HAP-1 (cell line): ENCODE measurements at regions not wholly inside any gene's neighbourhood (a gene's known extent, or its start where the extent isn't known, plus 50 kb on each side); places are given as distances from the start of the nearest gene placed in this dataset.

Experiments used
- DNase-seq, 2 experiments: peaks; one replicate each; pipeline ENCODE4 v3.0.0-alpha.2; 2016 to 2020; ENCODE audit warnings: low spot score in 2 of 2
- H3K27me3 ChIP-seq: fragments of 250-450 bp; sonication (Bioruptor Pico); 2 replicates; pipeline ENCODE4 v1.5.1; 2020; ENCODE audit warnings: low read depth, mild to moderate bottlenecking, moderate library complexity
- H3K36me3 ChIP-seq: fragments of 250-450 bp; sonication (Bioruptor Pico); replicated peaks from 2 replicates; pipeline ENCODE4 v1.5.1; 2020; ENCODE audit warnings: mild to moderate bottlenecking
- H3K4me1 ChIP-seq: fragments of 250-450 bp; sonication (Bioruptor Pico); 2 replicates; pipeline ENCODE4 v1.5.1; 2020; ENCODE audit warnings: mild to moderate bottlenecking
- H3K4me3 ChIP-seq: fragments of 250-450 bp; sonication (Bioruptor Pico); 2 replicates; pipeline ENCODE4 v1.5.1; 2020; ENCODE audit warnings: mild to moderate bottlenecking, moderate library complexity
- H3K9me3 ChIP-seq: fragments of 250-450 bp; sonication (Bioruptor Pico); 2 replicates; pipeline ENCODE4 v1.5.1; 2020; ENCODE audit warnings: mild to moderate bottlenecking, moderate library complexity
- in situ Hi-C: fragments of 300-500 bp; cut with MboI; formaldehyde crosslinking; loops from 3 replicates; pipeline ENCODE4 v1.14.3; 2020; ENCODE audit warnings: low sequenced_read_pairs, inconsistent platforms, mixed read lengths

DNA sequence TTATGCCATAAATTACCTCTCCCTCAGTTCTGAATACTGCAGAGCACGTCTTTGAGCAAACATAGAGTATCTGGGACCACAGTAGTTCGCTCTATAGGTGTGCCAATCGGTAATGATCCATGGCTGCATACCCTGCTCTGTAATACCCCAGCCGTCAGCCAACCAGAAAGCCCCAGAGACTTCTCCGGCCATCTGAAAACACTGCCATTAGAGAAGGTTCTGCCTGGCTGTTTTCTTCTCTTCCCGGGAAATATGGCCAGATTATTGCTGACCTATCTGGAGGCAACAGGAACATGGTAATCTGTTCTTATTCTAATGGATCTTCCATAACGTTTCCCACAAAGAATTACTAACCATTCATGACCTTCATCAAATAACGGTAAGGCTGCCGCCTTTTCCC is 139.9 kb downstream of the RPS12 start:
- Histone ChIP-seq H3K36me3 (no peaks in the 10 kb centered on the region), H3K4me1 (no peaks in the 10 kb centered on the region), H3K4me3 (no peak overlapping the region), H3K27me3 (no peaks in the 10 kb centered on the region), H3K9me3 (no peaks in the 10 kb centered on the region)
- DNase-seq, result no peak
- in situ Hi-C loops, result no loop called here

DNA sequence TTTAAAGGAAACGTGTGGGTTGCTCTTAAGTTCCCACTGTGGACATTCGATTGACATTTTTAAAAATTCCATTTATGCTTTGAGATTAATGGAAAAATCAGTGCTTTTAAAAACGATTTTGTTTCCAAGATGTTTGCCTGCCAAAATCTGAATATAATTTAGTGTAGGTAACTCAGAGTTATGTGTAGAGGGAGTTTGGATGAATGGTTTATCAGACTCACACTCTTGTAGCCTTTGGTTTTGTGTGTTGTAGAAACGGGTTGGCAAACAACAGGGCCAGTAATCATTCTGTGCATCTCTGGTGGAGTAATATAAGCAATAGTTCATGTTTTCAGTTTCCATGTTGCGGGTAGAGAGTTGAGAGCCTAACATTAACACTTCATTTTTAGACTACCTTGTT is 140.6 kb downstream of the RPS12 start:
- Histone ChIP-seq H3K9me3 (no peaks in the 10 kb centered on the region), H3K27me3 (no peaks in the 10 kb centered on the region), H3K4me1 (no peaks in the 10 kb centered on the region; the same call in 1 of the 2 replicates), H3K4me3 (no peak overlapping the region), H3K36me3 (no peaks in the 10 kb centered on the region)
- no peak for DNase-seq
- in situ Hi-C loops, result no loop called here

DNA sequence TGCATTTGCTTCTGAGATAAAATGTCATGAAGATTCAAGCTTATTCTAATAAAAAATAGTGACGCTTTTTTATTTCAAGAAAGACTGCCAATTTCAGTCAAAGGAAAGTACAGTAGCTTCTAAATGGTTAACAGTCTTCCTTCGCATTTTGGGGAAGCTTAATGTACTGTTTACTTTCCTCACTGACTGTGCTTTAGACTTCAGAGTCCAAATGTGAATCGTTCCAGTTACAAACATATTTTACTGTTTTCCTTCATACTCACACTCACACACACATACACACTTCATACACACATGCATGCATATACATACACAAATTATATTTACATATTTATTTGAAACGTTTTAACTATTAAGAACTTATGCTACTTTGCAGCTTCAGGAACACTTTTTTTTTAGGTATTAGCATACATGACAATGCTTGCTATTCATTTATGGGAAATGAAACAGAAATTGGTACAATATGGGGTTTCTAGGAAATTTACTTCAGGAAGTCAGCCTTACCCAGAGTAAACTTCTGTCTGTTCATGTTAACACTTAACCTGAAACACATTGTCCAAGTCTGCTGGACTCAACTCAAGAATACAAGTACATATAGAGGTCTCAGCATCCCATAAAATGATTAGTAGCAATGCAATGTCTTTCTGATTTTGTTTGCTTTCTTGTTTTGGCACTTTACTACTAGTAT is 145.4 kb downstream of the RPS12 start:
- DNase-seq, result no peak
- Histone ChIP-seq H3K36me3 (no peaks in the 10 kb centered on the region), H3K4me3 (no peak overlapping the region), H3K9me3 (no peaks in the 10 kb centered on the region), H3K4me1 (no peaks in the 10 kb centered on the region; the same call in 1 of the 2 replicates), H3K27me3 (no peaks in the 10 kb centered on the region)
- in situ Hi-C loops, result loop anchor here (10.0 kb wide), 1 partner anchor 595 kb away; no protein-coding TSS in a partner anchor

DNA sequence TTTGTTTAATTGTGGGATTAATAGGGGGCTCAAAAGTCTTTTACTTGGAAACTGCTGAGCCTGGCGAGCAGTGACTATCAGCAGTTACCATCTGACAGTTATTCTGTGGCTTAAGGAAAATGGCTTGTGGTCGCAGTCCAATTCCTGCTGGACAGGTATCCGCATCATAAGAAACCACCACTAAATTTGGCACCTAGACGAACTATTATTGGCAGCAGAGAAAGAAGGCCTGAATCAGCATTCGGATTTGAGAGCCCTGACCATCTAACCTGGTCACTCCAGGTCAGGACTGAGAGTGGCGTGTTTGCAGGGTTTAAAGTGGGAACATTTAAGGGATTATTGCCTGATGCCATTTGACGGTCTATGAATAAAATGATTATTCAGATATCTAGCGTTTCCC is 146.4 kb downstream of the RPS12 start:
- H3K4me1 ChIP-seq, result no peaks in the 10 kb centered on the region; the same call in 1 of the 2 replicates
- in situ Hi-C loops, result loop anchor here (10.0 kb wide), 1 partner anchor 594 kb away; no protein-coding TSS in a partner anchor

DNA sequence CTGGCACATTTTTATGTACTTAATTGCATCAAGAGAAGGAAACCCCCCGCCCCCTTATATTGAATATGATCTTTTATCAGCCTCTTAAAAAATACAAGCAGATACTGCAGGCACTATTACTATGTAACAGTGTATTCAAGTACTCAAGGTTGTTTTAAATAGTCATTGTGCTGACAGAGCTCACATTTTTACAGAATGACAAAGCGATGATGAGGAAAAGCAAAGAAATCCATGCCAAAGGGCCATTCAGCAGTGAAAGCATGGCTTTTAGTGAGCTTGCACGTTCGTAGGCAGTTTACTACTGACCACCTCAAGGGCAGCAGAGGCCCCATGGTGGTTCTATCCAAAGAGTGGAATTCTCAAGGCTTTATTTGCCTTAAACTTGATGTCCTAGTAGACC is 146.8 kb downstream of the RPS12 start:
- Histone ChIP-seq H3K4me3 (no peak overlapping the region), H3K4me1 (no peaks in the 10 kb centered on the region; the same call in 1 of the 2 replicates), H3K36me3 (no peaks in the 10 kb centered on the region), H3K27me3 (no peaks in the 10 kb centered on the region), H3K9me3 (no peaks in the 10 kb centered on the region)
- DNase-seq, result no peak
- in situ Hi-C loops, result loop anchor here (10.0 kb wide), 1 partner anchor 594 kb away; no protein-coding TSS in a partner anchor

More for the DNA sequence above, 146.4 kb downstream of the RPS12 start:
- Histone ChIP-seq H3K9me3 (no peaks in the 10 kb centered on the region), H3K4me3 (no peak overlapping the region), H3K36me3 (no peaks in the 10 kb centered on the region), H3K27me3 (no peaks in the 10 kb centered on the region)
- DNase-seq, result no peak

DNA sequence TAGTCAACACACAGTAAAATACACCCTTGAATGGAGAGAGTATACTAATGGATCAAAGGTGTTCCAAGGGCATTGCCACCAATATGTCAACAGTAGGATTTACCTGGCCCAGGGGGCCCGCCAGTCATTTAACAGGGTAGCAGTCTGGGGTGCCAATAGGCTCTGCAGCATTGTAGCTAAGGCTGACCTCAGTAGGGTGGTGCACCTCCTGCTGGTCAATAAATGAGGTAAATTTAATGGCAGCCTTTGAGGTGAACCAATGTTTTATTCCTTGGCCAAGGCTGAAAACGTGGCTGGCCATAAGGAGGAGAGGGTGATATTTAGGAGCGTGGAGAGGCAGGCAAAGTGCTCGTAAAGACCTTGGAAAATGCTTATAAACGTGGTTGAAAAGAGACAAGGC is 147.2 kb downstream of the RPS12 start:
- H3K4me1 ChIP-seq, result no peaks in the 10 kb centered on the region; the same call in 1 of the 2 replicates
- no peaks in the 10 kb centered on the region for H3K9me3 ChIP-seq
- no peaks in the 10 kb centered on the region for H3K27me3 ChIP-seq
- in situ Hi-C loops, result loop anchor here (10.0 kb wide), 1 partner anchor 593 kb away; no protein-coding TSS in a partner anchor
- DNase-seq, result no peak
- no peaks in the 10 kb centered on the region for H3K36me3 ChIP-seq
- no peak overlapping the region for H3K4me3 ChIP-seq

DNA sequence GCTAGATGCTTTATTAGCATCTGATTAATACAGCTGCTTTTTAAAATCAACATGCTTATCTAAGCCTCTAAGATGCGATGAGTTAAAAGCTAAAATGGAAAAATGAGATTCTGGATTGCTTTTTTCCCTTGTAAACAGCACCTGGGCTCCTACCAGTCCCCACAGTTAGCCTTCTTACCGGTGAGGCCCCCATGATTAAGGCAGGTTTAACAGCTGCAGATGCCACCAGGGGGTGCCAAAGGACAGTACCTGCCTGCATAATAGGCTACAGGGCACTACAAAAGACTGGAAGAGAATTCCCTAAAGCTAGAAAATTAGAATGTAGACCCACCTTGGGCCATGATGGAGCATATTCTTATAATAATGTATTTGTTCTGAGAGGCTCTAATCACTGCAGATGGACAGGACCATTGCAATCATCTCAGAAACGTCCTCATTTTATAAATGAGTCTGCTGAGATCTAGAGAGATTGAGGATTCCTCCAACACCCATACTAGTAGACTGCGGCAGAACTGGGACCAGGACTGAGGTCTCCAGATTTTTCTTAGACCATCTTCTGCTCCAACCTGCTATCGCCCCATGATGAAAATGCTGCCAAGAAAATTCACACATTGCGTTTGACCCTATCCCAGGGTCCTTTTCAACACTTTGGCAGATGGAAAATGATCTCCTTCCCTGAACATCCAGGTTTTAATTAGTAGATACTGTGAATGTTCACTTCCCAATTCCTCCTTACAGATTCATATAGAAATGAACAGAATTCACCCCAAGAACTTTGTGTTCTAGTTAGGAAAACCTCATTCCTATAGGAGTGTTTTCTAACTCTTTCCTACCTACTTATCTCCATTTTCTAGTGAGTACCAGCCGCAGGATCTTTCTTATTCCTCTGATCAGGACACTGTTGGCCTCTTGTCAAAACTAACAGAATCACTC is 148.8 kb downstream of the RPS12 start:
- Histone ChIP-seq H3K27me3 (no peaks in the 10 kb centered on the region), H3K4me3 (no peak overlapping the region), H3K4me1 (peaks cover 11% of the 10 kb centered on the region), H3K36me3 (no peaks in the 10 kb centered on the region), H3K9me3 (no peaks in the 10 kb centered on the region)
- in situ Hi-C loops, result loop anchor here (10.0 kb wide), 1 partner anchor 592 kb away; no protein-coding TSS in a partner anchor
- peak; percentile 74 to 91 for DNase-seq

DNA sequence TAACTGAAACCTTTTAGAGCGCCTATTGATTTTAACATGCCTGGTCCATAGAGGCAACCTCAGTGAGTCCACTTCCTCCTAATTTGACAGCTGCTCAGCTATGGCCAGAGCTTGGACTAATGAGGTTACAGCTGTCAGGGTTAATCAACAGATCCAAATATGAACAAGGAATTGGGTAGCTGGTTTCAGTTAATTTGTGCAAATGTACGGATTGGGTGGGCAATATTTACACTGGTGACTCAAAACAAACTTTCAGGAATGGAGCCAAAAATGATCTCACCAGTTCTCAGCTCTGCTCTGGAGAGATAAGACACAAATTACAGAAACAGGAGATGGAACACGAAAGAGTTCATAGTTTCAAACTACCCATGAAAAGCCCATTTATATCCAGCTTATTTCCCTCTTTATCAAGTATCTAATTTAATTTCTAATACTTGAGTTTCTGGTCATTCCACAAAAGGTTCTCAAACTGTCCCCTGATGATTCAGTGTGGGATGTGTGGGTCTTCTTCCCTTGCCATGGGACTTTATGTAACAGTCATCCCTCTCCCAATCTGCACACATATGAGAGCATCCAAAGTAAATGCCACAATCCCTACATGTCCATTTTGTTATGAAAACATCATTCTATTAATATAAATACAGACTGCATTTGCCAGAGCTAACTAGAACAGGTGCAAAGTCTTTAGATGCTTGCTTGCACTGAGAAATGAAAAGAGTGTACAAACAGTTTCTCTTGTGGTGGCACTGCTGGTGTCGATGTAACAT is 149.9 kb downstream of the RPS12 start:
- DNase-seq, result no peak
- no peaks in the 10 kb centered on the region for H3K36me3 ChIP-seq
- in situ Hi-C loops, result loop anchor here (10.0 kb wide), 1 partner anchor 591 kb away; no protein-coding TSS in a partner anchor
- H3K27me3 ChIP-seq, result no peaks in the 10 kb centered on the region
- peaks cover 21% of the 10 kb centered on the region for H3K4me1 ChIP-seq
- H3K9me3 ChIP-seq, result no peaks in the 10 kb centered on the region
- no peak overlapping the region for H3K4me3 ChIP-seq

DNA sequence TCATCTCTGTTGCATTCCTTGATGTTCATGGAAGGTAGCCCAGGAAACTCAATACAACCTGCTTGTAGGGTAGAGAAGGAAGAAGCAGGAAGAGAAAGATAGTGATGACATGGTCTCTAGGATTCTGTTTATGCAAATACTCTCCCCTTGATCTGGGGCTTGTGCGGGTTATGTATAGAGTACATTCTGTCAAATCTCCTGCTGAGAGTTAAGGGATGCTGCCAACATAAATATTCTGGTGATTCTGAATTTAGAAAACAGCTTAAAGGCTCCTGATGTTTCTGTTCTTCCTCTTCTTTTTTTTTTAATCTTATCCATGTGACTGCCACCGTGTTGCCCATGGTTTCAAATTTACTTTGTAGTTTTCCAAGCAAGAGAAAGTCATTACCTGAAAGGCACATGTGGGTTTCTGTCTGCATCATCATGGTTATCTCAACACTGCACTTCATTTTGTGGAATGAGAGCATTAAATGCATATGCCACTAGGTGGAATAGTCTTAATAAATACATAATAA is 150.6 kb downstream of the RPS12 start:
- Histone ChIP-seq H3K9me3 (no peaks in the 10 kb centered on the region), H3K4me3 (no peak overlapping the region), H3K4me1 (peaks cover 27% of the 10 kb centered on the region), H3K36me3 (no peaks in the 10 kb centered on the region), H3K27me3 (no peaks in the 10 kb centered on the region)
- no peak for DNase-seq
- in situ Hi-C loops, result loop anchor here (10.0 kb wide), 1 partner anchor 590 kb away; no protein-coding TSS in a partner anchor

DNA sequence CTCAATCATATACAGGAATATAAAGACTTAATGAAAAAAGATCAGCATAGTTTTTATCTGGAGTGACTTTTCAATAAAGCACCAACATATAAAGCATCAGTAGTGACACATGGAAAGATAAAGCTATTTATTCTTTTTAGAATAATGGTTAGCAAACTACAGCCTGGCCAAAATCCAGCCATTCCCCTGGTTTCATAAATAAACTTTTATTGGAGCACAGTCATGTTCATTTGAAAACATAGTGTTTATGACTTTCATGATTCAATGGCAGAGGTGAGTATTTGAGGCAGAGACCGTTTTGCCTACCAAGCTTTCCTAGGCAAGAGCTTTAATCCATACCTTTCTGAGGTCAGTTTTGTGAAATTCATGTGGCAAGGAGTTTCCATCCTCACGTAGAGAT is 153.5 kb downstream of the RPS12 start:
- H3K9me3 ChIP-seq, result no peaks in the 10 kb centered on the region
- H3K4me1 ChIP-seq, result peaks cover 38% of the 10 kb centered on the region
- no peaks in the 10 kb centered on the region for H3K27me3 ChIP-seq
- in situ Hi-C loops, result loop anchor here (10.0 kb wide), 1 partner anchor 587 kb away; no protein-coding TSS in a partner anchor
- H3K4me3 ChIP-seq, result no peak overlapping the region
- no peaks in the 10 kb centered on the region for H3K36me3 ChIP-seq
- peak in 1 of 2 experiments; percentile 9 for DNase-seq

DNA sequence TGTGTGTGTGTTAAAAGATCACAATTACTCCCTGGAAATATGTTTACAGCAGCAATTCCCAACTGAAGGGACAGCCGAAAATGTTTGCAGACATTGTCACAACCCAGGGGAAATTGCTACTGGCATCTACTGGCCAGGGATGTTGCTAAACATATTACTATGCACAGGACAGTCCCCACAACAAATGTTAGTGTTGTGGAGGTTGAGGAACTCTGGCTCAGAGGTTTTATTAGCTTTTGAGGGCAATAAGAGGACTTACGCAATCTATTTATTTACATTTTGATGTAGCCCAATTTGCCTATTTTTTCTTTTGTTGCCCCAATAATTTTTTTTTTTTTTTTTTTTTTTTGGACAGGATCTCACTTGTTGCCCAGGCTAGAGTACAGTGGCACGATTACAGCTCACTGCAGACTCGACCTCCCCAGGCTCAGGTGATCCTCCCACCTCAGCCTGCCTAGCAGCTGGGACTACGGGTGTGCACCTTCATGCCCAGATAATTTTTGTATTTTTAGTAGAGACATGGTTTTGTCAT is 154.1 kb downstream of the RPS12 start:
- Histone ChIP-seq H3K4me3 (no peak overlapping the region), H3K4me1 (peaks cover 43% of the 10 kb centered on the region), H3K27me3 (no peaks in the 10 kb centered on the region), H3K36me3 (no peaks in the 10 kb centered on the region), H3K9me3 (no peaks in the 10 kb centered on the region)
- in situ Hi-C loops, result loop anchor here (10.0 kb wide), 1 partner anchor 586 kb away; no protein-coding TSS in a partner anchor
- DNase-seq, result peak in 1 of 2 experiments; percentile 27

DNA sequence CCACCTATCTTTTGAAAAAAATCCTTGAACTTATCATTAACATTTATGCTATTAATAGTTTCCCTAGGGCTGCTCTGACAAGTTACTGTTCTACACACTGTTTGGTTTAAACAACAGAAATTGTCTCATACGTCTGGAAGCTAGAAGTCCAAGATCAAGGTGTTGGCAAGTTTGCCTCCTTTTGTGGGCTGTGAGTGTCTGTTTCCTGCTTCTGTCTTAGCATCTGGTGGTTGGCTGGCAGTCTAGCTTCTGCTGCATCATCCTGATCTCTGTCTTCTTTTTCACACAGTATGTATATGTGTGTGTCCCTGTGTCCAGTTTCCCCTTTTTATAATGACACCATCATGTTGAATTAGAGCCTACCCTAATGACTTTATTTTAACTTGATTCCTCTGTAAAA is 154.8 kb downstream of the RPS12 start:
- in situ Hi-C loops, result loop anchor here (10.0 kb wide), 1 partner anchor 586 kb away; no protein-coding TSS in a partner anchor
- Histone ChIP-seq H3K4me3 (no peak overlapping the region), H3K9me3 (no peaks in the 10 kb centered on the region), H3K4me1 (peaks cover 49% of the 10 kb centered on the region), H3K36me3 (no peaks in the 10 kb centered on the region), H3K27me3 (no peaks in the 10 kb centered on the region)
- DNase-seq, result no peak

DNA sequence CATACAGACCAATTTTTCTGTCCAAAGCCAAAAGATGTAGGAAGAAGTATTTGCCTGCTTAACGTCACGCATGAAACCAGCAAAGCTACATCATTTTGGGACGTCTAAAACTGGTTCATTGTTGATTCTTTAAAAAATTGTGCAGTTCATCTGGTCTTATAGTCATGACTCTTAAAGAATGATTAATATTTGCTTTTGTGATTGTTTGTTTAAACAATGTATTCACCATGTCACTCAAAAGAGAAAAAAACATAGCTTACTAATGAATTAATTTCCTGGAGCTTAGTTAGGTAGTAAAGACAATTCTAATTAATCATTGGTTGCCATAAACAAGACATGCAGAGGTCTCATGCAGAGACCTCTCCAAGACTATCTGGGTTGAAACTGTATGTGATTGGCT is 157.3 kb downstream of the RPS12 start:
- Histone ChIP-seq H3K4me1 (peaks cover 49% of the 10 kb centered on the region), H3K9me3 (no peaks in the 10 kb centered on the region), H3K36me3 (no peaks in the 10 kb centered on the region), H3K4me3 (no peak overlapping the region), H3K27me3 (no peaks in the 10 kb centered on the region)
- DNase-seq, result no peak
- in situ Hi-C loops, result no loop called here
